ENCODE measurements at regions not wholly inside any gene's neighbourhood (a gene's known extent, or its start where the extent isn't known, plus 50 kb on each side); places are given as distances from the start of the nearest gene placed in this dataset.

GRCh38 chr5:35371951-35372426 lies 141.7 kb upstream of the PRLR start:
- TF ChIP-seq CTCF (IDR thresholded peaks at IDR 0.05) (no peak), POLR2A (IDR thresholded peaks at IDR 0.05) (no peak), POLR2AphosphoS5 (IDR thresholded peaks at IDR 0.05) (no peak)
